ENCODE measurements at regions not wholly inside any gene's neighbourhood (a gene's known extent, or its start where the extent isn't known, plus 50 kb on each side); places are given as distances from the start of the nearest gene placed in this dataset.

- no CpG with 5 or more reads among the region's 2 CpGs for WGBS, 2 experiments (ENCODE audit: insufficient coverage in 2 of 2)
- H3K4me1 ChIP-seq (ENCODE audit: control insufficient read depth, insufficient read depth, low read length, poor library complexity, severe bottlenecking), result peaks cover 18% of the 10 kb centered on the region
- H3K36me3 ChIP-seq (ENCODE audit: control insufficient read depth, insufficient read depth, low read length), result no peaks in the 10 kb centered on the region
- H3K9me3 ChIP-seq (ENCODE audit: control insufficient read depth, low read length), result no peaks in the 10 kb centered on the region
- no peak overlapping the region for H3K27ac ChIP-seq (ENCODE audit: low read depth, low read length, severe bottlenecking)
- H3K4me3 ChIP-seq (ENCODE audit: extremely low read depth, insufficient read depth, low read length, poor library complexity, severe bottlenecking), result no peak overlapping the region
Observed at GRCh38 chr9:115210699-115211098, 92.7 kb upstream of the TNC start.

GRCh38 chr9:115211413-115212124 lies 93.6 kb upstream of the TNC start:
- Histone ChIP-seq H3K9me3 (ENCODE audit: control insufficient read depth, low read length) (no peaks in the 10 kb centered on the region), H3K4me3 (ENCODE audit: extremely low read depth, insufficient read depth, low read length, poor library complexity, severe bottlenecking) (no peak overlapping the region)
- 100% methylated on average over 1 of the region's 3 CpGs; no CpG with 5 or more reads in 1 of the 2 experiments for WGBS, 2 experiments (ENCODE audit: insufficient coverage in 2 of 2)

DNA sequence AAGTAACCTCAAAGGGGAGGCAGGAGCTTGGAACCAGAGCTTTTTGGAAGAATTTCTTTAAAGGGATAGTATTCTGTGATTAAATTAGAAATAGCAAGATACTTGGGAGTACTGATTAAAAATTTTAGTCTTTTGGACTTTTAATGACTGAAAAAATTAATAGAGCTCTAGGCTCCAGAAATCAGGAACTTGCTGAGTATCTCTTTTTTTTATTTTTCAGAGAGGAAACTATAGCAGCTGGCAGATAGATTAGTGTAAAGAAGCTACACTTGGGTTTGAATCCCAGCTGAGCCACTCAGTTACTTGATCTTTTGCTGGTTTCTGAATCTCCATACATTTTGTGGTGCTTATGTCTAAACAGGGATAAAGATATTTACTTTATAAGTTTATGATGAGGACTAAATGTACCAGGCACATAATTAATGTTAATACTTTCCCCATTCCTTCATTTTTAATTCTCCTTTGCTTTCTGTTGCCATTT lies 94.2 kb upstream of the TNC start:
- no peaks in the 10 kb centered on the region for H3K36me3 ChIP-seq (ENCODE audit: control insufficient read depth, insufficient read depth, low read length)
- no peak overlapping the region for H3K4me3 ChIP-seq (ENCODE audit: extremely low read depth, insufficient read depth, low read length, poor library complexity, severe bottlenecking)
- peaks cover 15% of the 10 kb centered on the region for H3K4me1 ChIP-seq (ENCODE audit: control insufficient read depth, insufficient read depth, low read length, poor library complexity, severe bottlenecking)
- no peaks in the 10 kb centered on the region for H3K9me3 ChIP-seq (ENCODE audit: control insufficient read depth, low read length)
- H3K27ac ChIP-seq (ENCODE audit: low read depth, low read length, severe bottlenecking), result no peak overlapping the region

More at GRCh38 chr9:115211413-115212124, 93.6 kb upstream of the TNC start:
- H3K27ac ChIP-seq (ENCODE audit: low read depth, low read length, severe bottlenecking), result no peak overlapping the region
- H3K36me3 ChIP-seq (ENCODE audit: control insufficient read depth, insufficient read depth, low read length), result no peaks in the 10 kb centered on the region
- peaks cover 15% of the 10 kb centered on the region for H3K4me1 ChIP-seq (ENCODE audit: control insufficient read depth, insufficient read depth, low read length, poor library complexity, severe bottlenecking)

- H3K4me1 ChIP-seq (ENCODE audit: control insufficient read depth, insufficient read depth, low read length, poor library complexity, severe bottlenecking), result peaks cover 15% of the 10 kb centered on the region
Observed at GRCh38 chr9:115212832-115213231, 94.9 kb upstream of the TNC start.

GRCh38 chr9:115213818-115214334 lies 95.9 kb upstream of the TNC start:
- Histone ChIP-seq H3K27ac (ENCODE audit: low read depth, low read length, severe bottlenecking) (no peak overlapping the region), H3K36me3 (ENCODE audit: control insufficient read depth, insufficient read depth, low read length) (no peaks in the 10 kb centered on the region), H3K9me3 (ENCODE audit: control insufficient read depth, low read length) (no peaks in the 10 kb centered on the region), H3K4me3 (ENCODE audit: extremely low read depth, insufficient read depth, low read length, poor library complexity, severe bottlenecking) (no peak overlapping the region), H3K4me1 (ENCODE audit: control insufficient read depth, insufficient read depth, low read length, poor library complexity, severe bottlenecking) (peaks cover 15% of the 10 kb centered on the region)
- 50% methylated on average over 1 of the region's 2 CpGs; no CpG with 5 or more reads in 1 of the 2 experiments for WGBS, 2 experiments (ENCODE audit: insufficient coverage in 2 of 2)

More at GRCh38 chr9:115212832-115213231, 94.9 kb upstream of the TNC start:
- H3K27ac ChIP-seq (ENCODE audit: low read depth, low read length, severe bottlenecking), result no peak overlapping the region
- H3K9me3 ChIP-seq (ENCODE audit: control insufficient read depth, low read length), result no peaks in the 10 kb centered on the region
- WGBS, 2 experiments (ENCODE audit: insufficient coverage in 2 of 2), result 100% methylated on average over 2 of the region's 3 CpGs; no CpG with 5 or more reads in 1 of the 2 experiments
- no peak overlapping the region for H3K4me3 ChIP-seq (ENCODE audit: extremely low read depth, insufficient read depth, low read length, poor library complexity, severe bottlenecking)
- H3K36me3 ChIP-seq (ENCODE audit: control insufficient read depth, insufficient read depth, low read length), result no peaks in the 10 kb centered on the region

DNA sequence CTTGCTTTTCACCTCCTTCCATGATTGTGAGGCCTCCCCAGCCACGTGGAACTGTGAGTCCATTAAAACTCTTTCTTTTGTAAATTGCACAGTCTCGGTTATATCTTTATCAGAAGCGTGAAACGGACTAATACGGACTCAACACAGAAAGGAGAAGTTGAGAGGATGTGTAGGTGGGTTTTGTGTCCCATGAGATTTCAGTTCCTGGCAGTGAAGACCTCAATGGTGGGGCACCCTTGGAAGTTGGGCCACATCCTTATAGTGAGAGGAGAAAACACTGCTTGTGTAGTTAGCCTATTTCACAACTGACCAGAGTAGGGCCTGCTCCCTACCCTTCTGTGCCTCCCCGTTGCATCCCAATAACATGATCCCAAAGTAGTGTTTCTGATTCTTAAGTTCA lies 98.9 kb upstream of the TNC start:
- no peaks in the 10 kb centered on the region for H3K9me3 ChIP-seq (ENCODE audit: control insufficient read depth, low read length)
- no peak overlapping the region for H3K4me3 ChIP-seq (ENCODE audit: extremely low read depth, insufficient read depth, low read length, poor library complexity, severe bottlenecking)
- H3K36me3 ChIP-seq (ENCODE audit: control insufficient read depth, insufficient read depth, low read length), result no peaks in the 10 kb centered on the region
- WGBS, 2 experiments (ENCODE audit: insufficient coverage in 2 of 2), result 93% methylated on average over 6 of the region's 6 CpGs
- peaks cover under 1% of the 10 kb centered on the region for H3K4me1 ChIP-seq (ENCODE audit: control insufficient read depth, insufficient read depth, low read length, poor library complexity, severe bottlenecking)
- no peak overlapping the region for H3K27ac ChIP-seq (ENCODE audit: low read depth, low read length, severe bottlenecking)

DNA sequence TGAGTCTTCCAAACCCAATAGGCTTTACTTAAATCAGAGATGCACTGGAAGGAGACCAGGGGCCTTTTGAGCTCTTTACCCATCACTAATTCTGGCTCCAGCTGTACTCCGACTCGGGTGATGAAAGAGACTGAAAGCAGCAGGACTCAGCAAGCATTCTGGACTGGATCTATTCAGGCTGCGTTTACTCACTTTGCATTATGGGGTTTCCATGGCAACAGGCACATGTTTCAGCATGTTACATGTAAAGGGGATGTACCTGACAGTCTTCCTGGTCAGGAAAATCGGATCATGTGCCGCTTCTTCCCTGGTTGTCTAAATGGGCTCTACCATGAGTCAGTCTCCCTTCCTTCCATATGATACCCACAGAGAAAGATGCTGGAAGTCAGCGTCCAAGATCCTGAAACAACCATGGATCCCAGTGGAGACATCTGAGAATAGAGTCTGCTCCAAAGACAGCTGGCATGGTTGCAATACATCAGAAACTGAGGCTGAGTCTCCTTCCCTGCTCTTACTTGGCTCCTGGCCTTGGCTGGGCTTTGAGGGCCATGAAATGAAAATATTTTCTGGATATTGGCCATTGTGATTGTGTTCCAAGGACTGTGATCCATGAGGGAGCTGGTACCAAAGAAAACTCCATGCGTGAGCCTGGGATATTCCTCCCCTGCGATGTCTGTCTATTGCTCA lies 102.5 kb upstream of the TNC start:
- 95 to 96% methylated on average over 5 to 8 of the region's 8 CpGs for WGBS, 2 experiments (ENCODE audit: insufficient coverage in 2 of 2)
- Histone ChIP-seq H3K9me3 (ENCODE audit: control insufficient read depth, low read length) (no peaks in the 10 kb centered on the region), H3K27ac (ENCODE audit: low read depth, low read length, severe bottlenecking) (no peak overlapping the region), H3K4me1 (ENCODE audit: control insufficient read depth, insufficient read depth, low read length, poor library complexity, severe bottlenecking) (no peaks in the 10 kb centered on the region), H3K4me3 (ENCODE audit: extremely low read depth, insufficient read depth, low read length, poor library complexity, severe bottlenecking) (no peak overlapping the region), H3K36me3 (ENCODE audit: control insufficient read depth, insufficient read depth, low read length) (no peaks in the 10 kb centered on the region)

GRCh38 chr9:115223471-115223870 lies 105.5 kb upstream of the TNC start:
- WGBS, 2 experiments (ENCODE audit: insufficient coverage in 2 of 2), result no CpG with 5 or more reads among the region's 3 CpGs
- no peak overlapping the region for H3K4me3 ChIP-seq (ENCODE audit: extremely low read depth, insufficient read depth, low read length, poor library complexity, severe bottlenecking)
- peaks cover 3% of the 10 kb centered on the region for H3K9me3 ChIP-seq (ENCODE audit: control insufficient read depth, low read length)
- no peaks in the 10 kb centered on the region for H3K36me3 ChIP-seq (ENCODE audit: control insufficient read depth, insufficient read depth, low read length)
- H3K27ac ChIP-seq (ENCODE audit: low read depth, low read length, severe bottlenecking), result no peak overlapping the region
- H3K4me1 ChIP-seq (ENCODE audit: control insufficient read depth, insufficient read depth, low read length, poor library complexity, severe bottlenecking), result no peaks in the 10 kb centered on the region

DNA sequence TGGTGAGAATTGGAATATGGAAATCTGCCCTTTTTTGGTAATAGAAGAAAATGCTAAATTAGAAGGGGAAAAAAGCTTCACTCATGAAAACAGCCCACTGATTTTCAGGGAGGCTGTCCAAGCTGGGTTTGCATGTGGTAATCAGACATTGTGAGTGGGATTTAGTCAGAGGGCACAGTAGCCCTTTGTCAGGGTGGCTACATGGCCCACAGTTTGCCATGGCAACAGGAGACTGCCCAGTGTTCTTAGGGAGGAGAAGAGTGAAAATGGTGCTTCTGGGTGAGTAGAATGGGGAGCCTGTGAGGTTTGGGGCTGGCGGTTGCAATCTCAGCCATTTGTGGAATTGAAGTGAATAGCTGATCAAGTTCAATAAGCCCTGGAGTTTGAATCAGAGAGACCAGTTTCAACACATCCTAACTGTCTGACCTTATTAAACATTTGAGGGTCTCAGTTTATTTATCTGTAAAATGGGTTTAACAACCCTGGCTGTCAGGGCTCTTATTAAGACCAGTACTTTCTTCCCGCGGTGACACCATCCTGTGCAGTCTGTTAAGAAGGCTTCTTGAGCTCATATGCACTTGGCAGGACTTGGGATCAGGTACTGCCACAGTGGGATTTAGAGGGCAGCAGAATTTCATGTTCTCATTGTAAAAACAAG lies 107.6 kb upstream of the TNC start:
- no peaks in the 10 kb centered on the region for H3K4me1 ChIP-seq (ENCODE audit: control insufficient read depth, insufficient read depth, low read length, poor library complexity, severe bottlenecking)
- WGBS, 2 experiments (ENCODE audit: insufficient coverage in 2 of 2), result 100% methylated on average over 2 of the region's 3 CpGs
- no peak overlapping the region for H3K4me3 ChIP-seq (ENCODE audit: extremely low read depth, insufficient read depth, low read length, poor library complexity, severe bottlenecking)
- H3K27ac ChIP-seq (ENCODE audit: low read depth, low read length, severe bottlenecking), result no peak overlapping the region
- no peaks in the 10 kb centered on the region for H3K36me3 ChIP-seq (ENCODE audit: control insufficient read depth, insufficient read depth, low read length)
- peaks cover 8% of the 10 kb centered on the region for H3K9me3 ChIP-seq (ENCODE audit: control insufficient read depth, low read length)

GRCh38 chr9:115226152-115226551 lies 108.2 kb upstream of the TNC start:
- Histone ChIP-seq H3K9me3 (ENCODE audit: control insufficient read depth, low read length) (peaks cover 8% of the 10 kb centered on the region), H3K27ac (ENCODE audit: low read depth, low read length, severe bottlenecking) (no peak overlapping the region), H3K4me3 (ENCODE audit: extremely low read depth, insufficient read depth, low read length, poor library complexity, severe bottlenecking) (no peak overlapping the region), H3K36me3 (ENCODE audit: control insufficient read depth, insufficient read depth, low read length) (no peaks in the 10 kb centered on the region), H3K4me1 (ENCODE audit: control insufficient read depth, insufficient read depth, low read length, poor library complexity, severe bottlenecking) (no peaks in the 10 kb centered on the region)
- 87 to 93% methylated on average over 3 of the region's 3 CpGs for WGBS, 2 experiments (ENCODE audit: insufficient coverage in 2 of 2)

All from mesodermal cell (in vitro differentiated cells).